NCI-H2227 (cell line): ENCODE measurements at regions not wholly inside any gene's neighbourhood (a gene's known extent, or its start where the extent isn't known, plus 50 kb on each side); places are given as distances from the start of the nearest gene placed in this dataset.
"Not testable (repeated sequence)": the region's sequence is repeated elsewhere in the genome, so short reads cannot be mapped to it uniquely, and the experiment has no call there.

ENCODE experiments used
- DNase-seq: peaks from one replicate; lab custom pipeline; 2025; ENCODE audit not compliant: unreplicated experiment; lab: John Stamatoyannopoulos, UW

- DNase-seq, result no peak
Observed at GRCh38 chr3:178203650-178204049, 332.6 kb upstream of the KCNMB2 start.

- DNase-seq, result no peak
Observed at GRCh38 chr3:178205740-178206139, 330.5 kb upstream of the KCNMB2 start.

- DNase-seq, result no peak
Observed at GRCh38 chr3:178206521-178206920, 329.7 kb upstream of the KCNMB2 start.

- DNase-seq, result not testable (repeated sequence)
Observed at GRCh38 chr3:178207161-178207560, 329.1 kb upstream of the KCNMB2 start.

- not testable (repeated sequence) for DNase-seq
Observed at GRCh38 chr3:178207627-178208026, 328.6 kb upstream of the KCNMB2 start.

GRCh38 chr3:178209116-178209515 lies 327.1 kb upstream of the KCNMB2 start:
- DNase-seq, result not testable (repeated sequence)

GRCh38 chr3:178209618-178210017 lies 326.6 kb upstream of the KCNMB2 start:
- not testable (repeated sequence) for DNase-seq

- not testable (repeated sequence) for DNase-seq
Observed at GRCh38 chr3:178211086-178211485, 325.1 kb upstream of the KCNMB2 start.

GRCh38 chr3:178217479-178217878 lies 318.8 kb upstream of the KCNMB2 start:
- no peak for DNase-seq

GRCh38 chr3:178218231-178218630 lies 318.0 kb upstream of the KCNMB2 start:
- DNase-seq, result no peak

GRCh38 chr3:178219661-178220060 lies 316.6 kb upstream of the KCNMB2 start:
- DNase-seq, result not testable (repeated sequence)

GRCh38 chr3:178223876-178224275 lies 312.4 kb upstream of the KCNMB2 start:
- no peak for DNase-seq

GRCh38 chr3:178226094-178226493 lies 310.1 kb upstream of the KCNMB2 start:
- no peak for DNase-seq

- no peak for DNase-seq
Observed at GRCh38 chr3:178231645-178232044, 304.6 kb upstream of the KCNMB2 start.

- no peak for DNase-seq
Observed at GRCh38 chr3:178233371-178234071, 302.7 kb upstream of the KCNMB2 start.

GRCh38 chr3:178236555-178237277 lies 299.5 kb upstream of the KCNMB2 start:
- no peak for DNase-seq

GRCh38 chr3:178238179-178238578 lies 298.1 kb upstream of the KCNMB2 start:
- DNase-seq, result no peak

- peak; percentile 40 for DNase-seq
Observed at GRCh38 chr3:178244733-178245709, 291.2 kb upstream of the KCNMB2 start.

- no peak for DNase-seq
Observed at GRCh38 chr3:178246004-178246403, 290.2 kb upstream of the KCNMB2 start.

- no peak for DNase-seq
Observed at GRCh38 chr3:178255315-178255714, 280.9 kb upstream of the KCNMB2 start.

- DNase-seq, result no peak
Observed at GRCh38 chr3:178257491-178257890, 278.7 kb upstream of the KCNMB2 start.
